Smooth muscle cell (in vitro differentiated cells): ENCODE measurements at regions not wholly inside any gene's neighbourhood (a gene's known extent, or its start where the extent isn't known, plus 50 kb on each side); places are given as distances from the start of the nearest gene placed in this dataset.

Experiments used
- DNase-seq: peaks from one replicate; lab custom pipeline; 2025; ENCODE audit not compliant: unreplicated experiment; lab: John Stamatoyannopoulos, UW
- H2AFZ ChIP-seq: fragments of 200-600 bp; sonication (generic); 2 replicates; pipeline ENCODE4 v1.6.0; 2016; ENCODE audit warnings: antibody characterized with exemption, low read depth, mild to moderate bottlenecking
- H3F3A ChIP-seq: fragments of 200-600 bp; sonication (generic); 2 replicates; pipeline ENCODE4 v1.6.0; 2017; ENCODE audit warnings: antibody characterized with exemption, low read depth
- H3K27ac ChIP-seq: fragments of 200-600 bp; sonication (generic); 2 replicates; pipeline ENCODE4 v1.5.1; 2016; ENCODE audit warnings: low read depth, mild to moderate bottlenecking
- H3K27me3 ChIP-seq: fragments of 200-600 bp; sonication (generic); 2 replicates; pipeline ENCODE4 v1.6.1; 2016; ENCODE audit warnings: low read depth, mild to moderate bottlenecking
- H3K36me3 ChIP-seq: fragments of 200-600 bp; sonication (generic); 2 replicates; pipeline ENCODE4 v1.5.1; 2016; ENCODE audit warnings: low read depth
- H3K4me1 ChIP-seq: fragments of 200-600 bp; sonication (generic); 2 replicates; pipeline ENCODE4 v1.5.1; 2016; ENCODE audit warnings: low read depth
- H3K4me2 ChIP-seq: fragments of 200-600 bp; sonication (generic); 2 replicates; pipeline ENCODE4 v1.6.0; 2016; ENCODE audit warnings: mild to moderate bottlenecking
- H3K4me3 ChIP-seq: fragments of 200-600 bp; sonication (generic); 2 replicates; pipeline ENCODE4 v1.5.1; 2016; ENCODE audit warnings: mild to moderate bottlenecking
- H3K79me2 ChIP-seq: fragments of 200-600 bp; sonication (generic); 2 replicates; pipeline ENCODE4 v1.6.0; 2016; ENCODE audit warnings: low read depth, mild to moderate bottlenecking
- H3K9ac ChIP-seq: fragments of 200-600 bp; sonication (generic); 2 replicates; pipeline ENCODE4 v1.6.0; 2016; ENCODE audit warnings: low read depth
- H3K9me3 ChIP-seq: fragments of 200-600 bp; sonication (generic); replicated peaks from 2 replicates; pipeline ENCODE4 v1.5.1; 2016; ENCODE audit warnings: low read depth
- H4K20me1 ChIP-seq: fragments of 200-600 bp; sonication (generic); 2 replicates; pipeline ENCODE4 v1.6.0; 2016; ENCODE audit warnings: low read depth
- WGBS: methylation state at CpG from one replicate; pipeline ENCODE4 v1.1.7; 2016; ENCODE audit warnings: low lambda C conversion rate; 5-methylcytosine and 5-hydroxymethylcytosine counted together
- TF ChIP-seq, protein P1 (sequence below): fragments of 200-600 bp; sonication (generic); IDR thresholded peaks from 2 replicates; pipeline ENCODE4 v1.5.1; 2017; ENCODE audit warnings: borderline replicate concordance, mild to moderate bottlenecking, antibody characterized with exemption; ENCODE audit not compliant: insufficient read depth, poor library complexity, severe bottlenecking

DNA sequence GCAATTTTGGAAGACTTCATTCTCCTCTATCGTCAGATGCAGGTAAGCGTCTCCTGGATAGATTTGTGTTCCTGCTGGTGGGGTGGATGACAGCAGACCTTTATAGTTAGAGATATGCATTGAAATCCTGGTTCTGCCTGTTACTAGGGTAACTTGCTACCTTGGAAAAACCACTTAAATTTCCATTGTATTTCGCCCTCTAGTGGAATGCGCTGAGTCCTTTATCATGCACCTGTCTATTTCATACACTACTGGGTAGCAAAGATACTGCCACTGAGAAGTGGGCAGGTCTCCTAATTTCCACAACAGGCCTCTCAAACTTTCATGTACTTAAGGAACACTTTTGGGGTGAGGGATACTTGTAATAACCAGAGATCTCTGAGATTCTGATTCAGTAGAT, 209.5 kb upstream of the SUCLG2 start:
- Histone ChIP-seq H3K27ac (no peak overlapping the region), H3K27me3 (no peaks in the 10 kb centered on the region), H4K20me1 (no peaks in the 10 kb centered on the region), H3K79me2 (no peaks in the 10 kb centered on the region), H3K9ac (no peak overlapping the region), H3K9me3 (no peaks in the 10 kb centered on the region), H3K36me3 (no peaks in the 10 kb centered on the region), H3K4me3 (no peak overlapping the region), H3K4me1 (no peaks in the 10 kb centered on the region), H3F3A (no peaks in the 10 kb centered on the region), H3K4me2 (no peak overlapping the region), H2AFZ (no peak overlapping the region)
- 60% methylated on average over 4 of the region's 4 CpGs for WGBS
- TF ChIP-seq, protein P1, sequence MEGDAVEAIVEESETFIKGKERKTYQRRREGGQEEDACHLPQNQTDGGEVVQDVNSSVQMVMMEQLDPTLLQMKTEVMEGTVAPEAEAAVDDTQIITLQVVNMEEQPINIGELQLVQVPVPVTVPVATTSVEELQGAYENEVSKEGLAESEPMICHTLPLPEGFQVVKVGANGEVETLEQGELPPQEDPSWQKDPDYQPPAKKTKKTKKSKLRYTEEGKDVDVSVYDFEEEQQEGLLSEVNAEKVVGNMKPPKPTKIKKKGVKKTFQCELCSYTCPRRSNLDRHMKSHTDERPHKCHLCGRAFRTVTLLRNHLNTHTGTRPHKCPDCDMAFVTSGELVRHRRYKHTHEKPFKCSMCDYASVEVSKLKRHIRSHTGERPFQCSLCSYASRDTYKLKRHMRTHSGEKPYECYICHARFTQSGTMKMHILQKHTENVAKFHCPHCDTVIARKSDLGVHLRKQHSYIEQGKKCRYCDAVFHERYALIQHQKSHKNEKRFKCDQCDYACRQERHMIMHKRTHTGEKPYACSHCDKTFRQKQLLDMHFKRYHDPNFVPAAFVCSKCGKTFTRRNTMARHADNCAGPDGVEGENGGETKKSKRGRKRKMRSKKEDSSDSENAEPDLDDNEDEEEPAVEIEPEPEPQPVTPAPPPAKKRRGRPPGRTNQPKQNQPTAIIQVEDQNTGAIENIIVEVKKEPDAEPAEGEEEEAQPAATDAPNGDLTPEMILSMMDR, result peak; percentile 20
- no peak for DNase-seq

DNA sequence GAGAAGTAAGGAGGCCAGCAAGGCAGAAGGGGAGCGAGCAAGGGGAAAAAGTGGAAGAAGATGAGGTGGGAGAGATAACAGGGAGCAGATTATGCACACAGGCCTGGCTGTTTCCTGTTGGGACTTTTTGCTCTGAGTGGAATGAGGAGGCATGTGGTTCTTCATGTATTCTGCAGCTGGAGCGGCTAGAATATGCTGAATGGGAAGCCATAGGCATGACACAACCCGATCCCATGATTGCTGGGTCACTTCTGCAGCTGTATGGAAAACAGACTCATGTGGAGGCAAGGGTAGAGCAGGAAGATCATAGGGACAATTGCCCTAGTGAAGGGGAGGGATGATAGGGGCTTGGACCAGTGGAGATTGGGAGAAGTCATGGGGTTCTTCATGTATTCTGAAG, 206.0 kb upstream of the SUCLG2 start:
- DNase-seq, result no peak
- Histone ChIP-seq H3K4me2 (no peak overlapping the region), H3K27ac (no peak overlapping the region), H3K9ac (no peak overlapping the region), H3K79me2 (no peaks in the 10 kb centered on the region), H3K4me1 (no peaks in the 10 kb centered on the region), H3F3A (no peaks in the 10 kb centered on the region), H2AFZ (no peak overlapping the region), H3K36me3 (no peaks in the 10 kb centered on the region), H4K20me1 (no peaks in the 10 kb centered on the region), H3K4me3 (no peak overlapping the region), H3K9me3 (no peaks in the 10 kb centered on the region), H3K27me3 (no peaks in the 10 kb centered on the region)
- TF ChIP-seq, protein P1, result no peak
- 92% methylated on average over 3 of the region's 3 CpGs for WGBS

DNA sequence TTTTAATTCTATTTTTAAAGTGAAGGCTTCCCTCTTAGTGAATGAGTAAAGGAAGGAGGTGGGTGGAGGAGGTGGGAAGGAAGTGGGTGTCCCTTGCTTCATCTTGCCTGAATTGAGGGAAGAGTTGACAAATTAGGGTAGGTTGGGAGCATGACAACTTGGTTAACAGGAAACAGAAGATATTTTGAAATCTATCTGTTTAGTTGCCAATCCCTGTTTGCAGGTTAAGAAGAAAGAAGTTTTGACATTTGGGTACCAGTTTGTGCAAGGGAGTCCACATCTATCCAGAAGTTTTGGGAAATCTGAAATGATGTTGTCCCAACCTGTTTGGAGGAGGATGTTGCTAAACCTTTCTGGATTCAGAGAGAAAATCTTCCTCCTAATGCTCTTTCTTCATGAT, 204.1 kb upstream of the SUCLG2 start:
- TF ChIP-seq, protein P1, result no peak
- Histone ChIP-seq H3K27ac (no peak overlapping the region), H3K36me3 (no peaks in the 10 kb centered on the region), H3K27me3 (no peaks in the 10 kb centered on the region), H3K9me3 (no peaks in the 10 kb centered on the region), H3K4me1 (no peaks in the 10 kb centered on the region), H4K20me1 (no peaks in the 10 kb centered on the region), H3K79me2 (no peaks in the 10 kb centered on the region), H3F3A (no peaks in the 10 kb centered on the region), H2AFZ (no peak overlapping the region), H3K4me2 (no peak overlapping the region), H3K9ac (no peak overlapping the region), H3K4me3 (no peak overlapping the region)
- DNase-seq, result no peak

DNA sequence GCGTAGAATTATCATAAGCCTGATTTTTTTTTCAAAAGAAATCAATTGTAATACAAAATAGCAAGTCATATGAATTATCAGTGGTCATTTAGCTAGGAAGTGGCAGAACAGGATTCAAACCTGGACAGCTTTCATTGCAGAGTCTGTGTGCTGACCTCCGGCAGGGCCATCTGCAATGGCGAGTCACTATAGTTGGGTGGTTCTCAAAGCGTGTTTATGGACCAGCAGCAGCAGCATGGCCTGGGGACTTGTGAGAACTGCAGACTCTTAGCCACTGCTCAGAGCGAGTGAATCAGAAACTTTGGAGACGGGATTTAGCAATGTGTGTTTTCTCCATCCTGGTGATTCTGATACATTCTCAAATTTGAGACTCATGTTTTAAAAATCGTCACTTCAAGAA, 202.3 kb upstream of the SUCLG2 start:
- no peak overlapping the region for H2AFZ ChIP-seq
- H3K9me3 ChIP-seq, result no peaks in the 10 kb centered on the region
- H3K27ac ChIP-seq, result no peak overlapping the region
- no peaks in the 10 kb centered on the region for H4K20me1 ChIP-seq
- TF ChIP-seq, protein P1, result no peak
- H3K4me2 ChIP-seq, result no peak overlapping the region
- H3K36me3 ChIP-seq, result no peaks in the 10 kb centered on the region
- no peak for DNase-seq
- H3K9ac ChIP-seq, result no peak overlapping the region
- no peaks in the 10 kb centered on the region for H3K79me2 ChIP-seq
- H3F3A ChIP-seq, result no peaks in the 10 kb centered on the region
- WGBS, result 94% methylated on average over 7 of the region's 7 CpGs
- H3K27me3 ChIP-seq, result no peaks in the 10 kb centered on the region
- no peak overlapping the region for H3K4me3 ChIP-seq
- no peaks in the 10 kb centered on the region for H3K4me1 ChIP-seq
